Spinal cord (tissue), 9 donors: ENCODE measurements at regions not wholly inside any gene's neighbourhood (a gene's known extent, or its start where the extent isn't known, plus 50 kb on each side); places are given as distances from the start of the nearest gene placed in this dataset.
A peak's percentile ranks its signal among the peaks of the same experiment; 100 is the strongest.

Experiments used
- DNase-seq, 6 donors: peaks; one replicate each; pipeline versions ENCODE4 v3.0.0 to v3.0.0-alpha.2; 2013 to 2015; ENCODE audit warnings: low spot score in 6 of 6, low read depth in 4 of 6
- H3K27ac ChIP-seq: one replicate; pipeline ENCODE4 v1.5.1; 2013; ENCODE audit warnings: low read depth, low read length, control low read depth
- H3K27me3 ChIP-seq: one replicate; pipeline ENCODE4 v1.6.1; 2013; ENCODE audit warnings: low read length; ENCODE audit not compliant: control insufficient read depth, insufficient read depth
- H3K36me3 ChIP-seq: one replicate; pipeline ENCODE4 v1.6.1; 2013; ENCODE audit warnings: low read length; ENCODE audit not compliant: control insufficient read depth, insufficient read depth
- H3K4me1 ChIP-seq: one replicate; pipeline ENCODE4 v1.6.1; 2013; ENCODE audit warnings: low read length; ENCODE audit not compliant: control insufficient read depth, insufficient read depth
- H3K4me3 ChIP-seq: one replicate; pipeline ENCODE4 v1.5.1; 2013; ENCODE audit warnings: low read depth, low read length, control low read depth
- H3K9me3 ChIP-seq: one replicate; pipeline ENCODE4 v1.6.1; 2013; ENCODE audit warnings: low read length; ENCODE audit not compliant: control insufficient read depth, insufficient read depth
- WGBS: methylation state at CpG from one replicate; pipeline ENCODE4 v1.1.5; 2013; ENCODE audit warnings: missing lambda C conversion rate; ENCODE audit not compliant: insufficient coverage; 5-methylcytosine and 5-hydroxymethylcytosine counted together
- donor health status: healthy.

GRCh38 chr1:47707503-47707902, 269.7 kb downstream of the FOXD2 start:
- 46% methylated on average over 4 of the region's 6 CpGs for WGBS
- Histone ChIP-seq H3K4me1 (peaks cover 40% of the 10 kb centered on the region), H3K9me3 (no peaks in the 10 kb centered on the region), H3K36me3 (no peaks in the 10 kb centered on the region), H3K27me3 (peaks cover 59% of the 10 kb centered on the region), H3K27ac (no peak overlapping the region), H3K4me3 (no peak overlapping the region)
- no peak for DNase-seq

GRCh38 chr1:47708019-47708535, 270.2 kb downstream of the FOXD2 start:
- WGBS: 9% methylated on average over 16 of the region's 21 CpGs
- Histone ChIP-seq H3K4me3 (no peak overlapping the region), H3K36me3 (no peaks in the 10 kb centered on the region), H3K27me3 (peaks cover 65% of the 10 kb centered on the region), H3K9me3 (no peaks in the 10 kb centered on the region), H3K4me1 (peaks cover 40% of the 10 kb centered on the region), H3K27ac (peak overlapping the region; percentile 47)
- DNase-seq: no peak

- DNase-seq: no peak
- H3K36me3 ChIP-seq: no peaks in the 10 kb centered on the region
- H3K4me1 ChIP-seq: peaks cover 40% of the 10 kb centered on the region
- H3K27ac ChIP-seq: peak overlapping the region; percentile 47
- no peaks in the 10 kb centered on the region for H3K9me3 ChIP-seq
- WGBS: 7% methylated on average over 25 of the region's 25 CpGs
- peaks cover 70% of the 10 kb centered on the region for H3K27me3 ChIP-seq
- H3K4me3 ChIP-seq: peak overlapping the region; percentile 31
Observed at GRCh38 chr1:47708658-47709018, 270.8 kb downstream of the FOXD2 start.

DNA sequence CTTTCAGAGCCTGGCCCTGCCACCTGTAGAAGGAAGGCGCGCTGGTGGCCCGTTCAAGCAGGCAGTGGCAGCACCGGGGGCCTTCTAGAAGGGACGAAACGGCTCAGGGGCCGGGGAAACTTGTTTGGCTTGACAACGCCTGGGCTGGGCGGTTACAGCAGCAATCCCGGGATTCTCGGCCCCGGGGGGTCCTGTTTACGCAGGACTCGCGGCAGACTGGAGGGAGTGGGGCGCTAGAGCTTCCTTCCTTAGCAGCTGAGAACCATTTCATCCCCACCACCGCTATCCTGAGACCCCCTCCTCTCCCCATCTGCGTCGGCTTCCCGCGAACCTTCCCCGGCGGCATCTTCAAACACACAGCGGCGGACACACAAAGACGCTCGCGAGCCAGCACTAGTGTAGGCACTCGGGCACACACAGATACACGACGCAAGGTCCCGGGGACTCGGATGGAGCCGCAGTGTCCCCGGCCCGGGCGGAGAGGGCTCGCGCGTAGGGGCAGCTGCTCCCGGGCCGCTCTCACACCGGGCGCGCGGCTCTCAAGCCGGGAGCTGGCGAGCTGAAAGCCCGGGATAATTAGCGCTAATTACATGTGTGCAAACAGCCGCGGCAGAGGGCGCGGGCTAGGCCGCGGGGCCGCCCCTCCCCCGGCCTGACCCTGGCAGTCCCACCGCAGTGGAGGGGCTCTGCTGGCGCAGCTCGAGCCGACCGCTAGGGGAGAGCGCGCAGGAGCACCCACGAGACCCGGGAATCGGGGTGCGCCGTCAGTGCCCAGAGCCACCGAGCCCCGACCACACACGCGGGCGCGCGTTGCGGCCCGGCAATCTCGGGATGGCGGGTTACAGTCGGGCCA, 271.4 kb downstream of the FOXD2 start:
- H3K27me3 ChIP-seq: peaks cover 76% of the 10 kb centered on the region
- H3K4me3 ChIP-seq: peak overlapping the region; percentile 31
- under 1% methylated on average over 82 of the region's 82 CpGs for WGBS
- H3K36me3 ChIP-seq: no peaks in the 10 kb centered on the region
- peaks cover 40% of the 10 kb centered on the region for H3K4me1 ChIP-seq
- DNase-seq: peak in 2 of 6 donors; percentile 65 to 75
- peak overlapping the region; percentile 47 for H3K27ac ChIP-seq
- H3K9me3 ChIP-seq: no peaks in the 10 kb centered on the region

- no peak for DNase-seq
- Histone ChIP-seq H3K27me3 (peaks cover 81% of the 10 kb centered on the region), H3K27ac (peak overlapping the region; percentile 47), H3K9me3 (no peaks in the 10 kb centered on the region), H3K4me3 (peak overlapping the region; percentile 18), H3K4me1 (peaks cover 40% of the 10 kb centered on the region), H3K36me3 (no peaks in the 10 kb centered on the region)
- WGBS: 1% methylated on average over 25 of the region's 25 CpGs
Observed at GRCh38 chr1:47709872-47710231, 272.0 kb downstream of the FOXD2 start.

DNA sequence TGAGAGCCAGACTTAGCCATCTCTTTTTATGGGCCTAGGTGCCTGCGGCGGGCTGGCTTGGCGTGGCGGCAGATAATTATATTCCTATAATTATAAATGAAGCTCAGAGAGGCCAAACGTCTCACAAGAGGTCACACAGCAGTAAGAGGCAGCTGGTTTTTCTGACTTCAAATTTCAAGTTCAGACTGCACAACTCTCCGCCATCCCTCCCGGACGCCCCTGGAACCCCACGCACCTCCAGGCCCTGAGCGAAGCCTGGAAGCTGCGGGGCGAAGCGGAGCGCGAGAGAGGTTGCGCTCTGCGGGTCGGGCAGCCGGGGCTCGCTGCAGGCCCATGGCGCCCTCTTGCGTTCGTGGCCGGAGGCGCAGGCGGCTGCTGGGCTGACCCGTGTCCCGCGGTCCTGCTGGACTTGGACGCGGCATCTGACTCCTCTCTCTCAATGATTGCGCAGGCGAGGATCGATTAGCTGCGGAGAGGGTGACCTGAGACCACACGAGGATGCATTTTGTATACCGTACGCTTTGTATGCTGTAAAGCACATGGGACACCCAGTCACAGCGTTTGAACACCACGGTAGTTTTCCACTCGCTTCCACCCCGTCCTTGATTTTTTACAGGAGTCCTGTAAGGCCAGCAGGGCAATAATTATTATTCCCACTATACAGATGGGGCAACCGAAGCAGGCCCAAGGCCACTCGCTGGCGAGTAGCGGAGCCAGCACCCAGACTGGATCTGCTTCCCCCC, 272.7 kb downstream of the FOXD2 start:
- 5% methylated on average over 44 of the region's 46 CpGs for WGBS
- peaks cover 36% of the 10 kb centered on the region for H3K4me1 ChIP-seq
- H3K4me3 ChIP-seq: no peak overlapping the region
- no peak overlapping the region for H3K27ac ChIP-seq
- peaks cover 82% of the 10 kb centered on the region for H3K27me3 ChIP-seq
- H3K36me3 ChIP-seq: no peaks in the 10 kb centered on the region
- H3K9me3 ChIP-seq: no peaks in the 10 kb centered on the region
- peak in 3 of 6 donors; percentile 46 to 77 (median 76) for DNase-seq
